GM19463 (cell line): ENCODE measurements at regions not wholly inside any gene's neighbourhood (a gene's known extent, or its start where the extent isn't known, plus 50 kb on each side); places are given as distances from the start of the nearest gene placed in this dataset.

Experiments used
- ATAC-seq: cut with Tn5 transposase; IDR thresholded peaks from one replicate; pipeline ENCODE4 v1.9.1; 2021; ENCODE audit warnings: mild to moderate bottlenecking, moderate library complexity; ENCODE audit not compliant: unreplicated experiment

DNA sequence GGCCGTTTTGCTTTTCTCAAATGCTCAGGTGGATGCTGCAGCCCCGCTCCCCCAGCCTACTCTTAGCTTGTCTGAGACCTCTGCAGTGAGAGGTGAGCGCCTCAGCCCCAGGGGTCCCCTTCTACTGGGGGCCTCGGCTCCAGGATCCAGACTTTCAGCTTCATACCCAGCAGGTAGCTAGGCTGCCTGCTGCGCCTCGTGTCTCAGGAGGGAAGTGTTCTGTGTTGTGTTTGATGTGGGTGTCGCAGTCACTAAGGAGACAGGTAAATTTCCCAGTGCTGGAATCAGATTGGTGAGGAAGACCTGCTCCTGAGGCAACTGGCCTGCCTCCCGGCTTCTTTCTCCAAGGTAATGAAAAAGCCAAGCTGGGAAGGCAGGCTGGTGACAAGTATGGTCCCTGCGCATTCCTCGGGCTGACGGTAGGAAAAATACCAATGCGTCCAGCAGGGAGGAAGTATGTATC, 604.0 kb upstream of the SALL1 start:
- no peak for ATAC-seq

DNA sequence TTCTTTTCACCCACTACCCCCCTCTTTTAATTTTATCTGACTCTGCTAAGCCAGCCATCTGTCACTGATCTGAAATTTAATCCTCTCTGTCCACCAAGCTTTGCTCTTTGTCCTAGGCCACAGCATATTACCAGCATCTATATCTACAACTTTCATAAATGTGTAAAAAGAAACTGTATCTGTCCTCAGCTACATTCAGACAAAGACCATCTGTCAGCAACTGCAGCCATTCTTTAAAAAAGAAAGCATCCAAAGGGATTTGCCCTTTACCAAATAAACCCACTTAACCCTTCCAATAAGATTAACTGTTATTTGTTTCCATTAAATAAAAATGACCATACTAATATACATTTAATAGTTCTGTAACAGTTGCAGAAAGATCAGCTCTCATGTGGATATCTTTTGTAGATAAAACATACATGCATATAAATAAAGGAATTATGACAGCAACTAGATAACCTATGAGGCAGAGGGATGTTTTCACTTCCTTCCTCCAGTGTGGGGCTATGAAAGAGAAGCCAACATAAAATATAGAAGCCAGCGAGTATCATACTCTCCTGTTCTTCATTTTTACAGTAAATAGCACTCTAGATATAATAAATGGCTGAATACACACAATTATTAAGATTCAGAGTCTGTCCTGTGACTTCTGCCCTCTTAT, 602.5 kb upstream of the SALL1 start:
- ATAC-seq, result no peak

DNA sequence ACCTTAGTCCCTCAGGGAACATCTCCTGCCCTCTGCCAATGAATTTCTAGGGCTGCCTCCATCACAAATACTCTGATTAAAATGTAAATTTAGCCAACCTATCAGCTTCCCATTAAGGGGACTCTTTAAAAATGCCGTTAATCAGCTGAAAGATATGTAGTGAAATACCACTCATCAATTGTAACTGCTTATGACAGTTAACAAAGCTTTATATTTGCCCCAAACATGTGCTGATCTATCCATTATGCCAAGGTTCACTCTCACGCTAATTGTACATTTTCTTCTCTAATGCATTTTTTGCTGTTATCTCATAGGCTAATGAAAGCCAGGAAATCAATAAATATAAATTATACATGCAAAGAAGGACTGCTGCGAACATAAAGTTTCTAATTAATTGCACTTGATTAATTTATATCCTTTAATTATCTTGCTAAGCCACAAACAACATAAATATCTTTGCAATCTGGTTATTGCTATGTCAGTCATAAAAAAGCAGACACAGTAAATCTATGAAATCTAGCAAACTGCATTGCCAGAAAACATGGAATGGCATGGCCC, 601.4 kb upstream of the SALL1 start:
- ATAC-seq, result no peak

DNA sequence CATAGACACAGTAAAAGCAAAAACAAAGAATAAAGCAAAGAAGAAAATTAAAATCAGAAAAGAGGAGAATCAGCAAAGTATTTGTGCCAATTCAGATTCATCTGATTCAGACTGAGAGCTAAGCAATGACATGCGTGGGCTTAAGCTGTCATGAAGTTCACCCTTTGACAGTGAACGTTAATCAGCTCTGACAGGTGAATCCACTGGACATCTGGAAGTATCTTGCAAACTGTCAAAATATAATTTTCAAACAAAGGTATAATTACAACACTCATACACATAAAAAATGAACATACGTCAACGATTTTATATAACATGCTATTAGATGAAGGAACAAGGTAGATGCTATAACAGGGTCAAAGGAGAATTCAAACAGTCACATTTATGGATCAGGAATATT, 596.3 kb upstream of the SALL1 start:
- ATAC-seq, result no peak

DNA sequence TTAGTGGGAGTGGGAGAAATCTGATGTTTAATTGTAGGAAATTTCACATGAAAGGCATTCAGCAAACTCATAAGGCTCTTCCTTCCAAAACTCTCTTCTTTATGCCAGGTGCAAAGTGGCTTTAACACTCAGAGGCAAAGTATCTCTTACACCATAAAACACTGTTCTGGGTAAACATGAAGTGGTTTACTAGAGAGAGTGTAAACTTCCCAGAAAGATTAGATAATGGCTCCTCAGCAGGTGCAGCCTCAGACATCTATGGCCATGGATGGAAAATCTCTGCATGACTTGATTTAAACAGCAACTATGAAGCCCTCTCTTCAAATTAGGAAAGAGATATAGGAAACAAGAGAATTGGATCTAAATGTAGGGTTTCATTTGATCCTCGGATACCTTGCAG, 583.1 kb upstream of the SALL1 start:
- no peak for ATAC-seq

GRCh38 chr16:51733181-51733580, 582.1 kb upstream of the SALL1 start:
- ATAC-seq, result no peak

DNA sequence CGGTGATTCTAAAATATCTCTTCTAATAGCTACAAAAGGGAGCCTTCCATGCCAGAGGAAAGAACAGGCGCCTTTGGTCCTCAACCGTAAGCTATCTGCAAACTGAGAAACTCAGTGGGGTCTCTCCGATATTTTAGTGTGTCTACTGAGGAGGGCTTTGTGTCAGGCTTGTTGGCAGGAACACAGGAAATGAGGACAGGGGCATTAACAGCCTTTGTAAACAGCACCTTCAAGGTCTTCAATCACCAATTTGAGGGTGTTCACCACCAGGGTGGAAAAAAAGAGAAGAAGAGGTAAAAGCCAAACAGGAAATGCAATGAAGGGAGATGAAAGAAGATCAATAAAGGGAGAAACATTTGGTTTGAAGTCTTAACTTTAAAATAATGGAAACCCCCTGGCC, 580.1 kb upstream of the SALL1 start:
- ATAC-seq, result no peak

GRCh38 chr16:51723036-51723724, 572.1 kb upstream of the SALL1 start:
- no peak for ATAC-seq

DNA sequence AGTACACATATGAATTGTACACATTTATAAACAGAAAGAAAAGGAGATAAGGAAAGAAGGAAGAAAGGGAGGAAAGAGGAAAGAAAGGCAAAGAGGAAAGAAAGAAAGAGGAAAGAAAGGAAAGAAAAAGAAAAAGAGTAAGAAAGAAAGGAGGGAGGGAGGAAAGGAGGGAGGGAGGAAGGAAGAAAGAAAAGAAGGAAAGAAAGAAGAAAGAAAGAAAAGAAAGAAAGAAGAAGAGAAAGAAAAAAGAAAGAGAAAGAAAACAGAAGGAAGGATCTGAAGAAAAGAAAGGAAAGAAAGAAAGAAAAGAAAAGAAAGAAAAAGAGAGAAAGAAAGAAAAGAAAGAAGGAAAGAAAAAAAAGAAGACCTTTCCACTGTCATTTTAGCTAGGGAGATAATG, 571.4 kb upstream of the SALL1 start:
- ATAC-seq, result no peak

- no peak for ATAC-seq
Measured at GRCh38 chr16:51719376-51719775, 568.3 kb upstream of the SALL1 start.

DNA sequence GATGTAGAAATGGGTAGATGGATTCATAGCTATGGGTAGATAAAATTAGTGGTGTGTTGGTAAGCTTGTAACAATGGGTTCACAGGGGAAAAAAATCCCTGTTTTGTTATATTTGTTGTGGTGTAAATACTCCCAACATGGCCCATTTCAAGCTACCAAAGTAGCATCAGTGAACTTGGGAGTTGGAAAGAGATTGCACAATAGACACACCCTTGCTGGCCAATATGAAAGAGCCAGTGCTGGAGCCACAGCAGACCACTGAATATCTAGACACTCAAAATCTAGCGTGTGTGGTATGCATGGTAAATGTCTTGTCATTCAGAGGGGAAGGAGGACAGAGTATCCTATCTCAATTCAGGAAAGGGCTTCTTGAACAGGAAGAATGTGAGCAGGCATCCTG, 565.1 kb upstream of the SALL1 start:
- ATAC-seq, result no peak

- ATAC-seq, result no peak
Measured at GRCh38 chr16:51713502-51713901, 562.4 kb upstream of the SALL1 start.

DNA sequence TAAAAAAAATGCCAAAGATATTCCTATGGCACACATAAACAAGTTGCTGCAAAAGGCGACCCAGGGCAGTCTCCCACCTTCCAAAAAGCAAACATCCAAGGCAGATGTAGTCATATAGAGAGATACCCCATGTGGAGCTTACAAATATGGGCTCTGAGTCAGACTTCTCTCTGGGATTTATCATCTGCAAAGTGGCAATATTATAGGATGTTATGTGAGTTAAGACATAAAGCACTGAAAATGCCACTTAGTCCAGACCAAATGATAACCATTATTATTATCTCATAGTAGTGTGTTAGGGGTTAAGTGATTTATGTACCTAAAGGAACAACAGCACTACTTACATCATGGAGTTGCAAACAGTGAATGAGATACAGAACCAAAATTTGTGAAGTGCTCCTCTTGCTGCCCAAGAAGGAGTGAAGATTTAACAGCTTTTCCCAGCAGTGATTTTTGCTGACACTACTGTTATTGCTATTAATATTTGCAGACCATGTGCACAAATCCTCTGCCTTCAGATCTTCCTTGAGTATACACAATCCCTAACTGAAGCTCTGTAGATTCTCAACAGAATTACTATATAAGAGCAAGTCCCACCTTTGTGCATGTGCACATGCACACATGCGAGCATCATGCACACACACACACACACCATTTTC, 560.0 kb upstream of the SALL1 start:
- ATAC-seq, result no peak

GRCh38 chr16:51710186-51710585, 559.1 kb upstream of the SALL1 start:
- ATAC-seq, result no peak

- no peak for ATAC-seq
Measured at GRCh38 chr16:51708861-51709260, 557.8 kb upstream of the SALL1 start.

DNA sequence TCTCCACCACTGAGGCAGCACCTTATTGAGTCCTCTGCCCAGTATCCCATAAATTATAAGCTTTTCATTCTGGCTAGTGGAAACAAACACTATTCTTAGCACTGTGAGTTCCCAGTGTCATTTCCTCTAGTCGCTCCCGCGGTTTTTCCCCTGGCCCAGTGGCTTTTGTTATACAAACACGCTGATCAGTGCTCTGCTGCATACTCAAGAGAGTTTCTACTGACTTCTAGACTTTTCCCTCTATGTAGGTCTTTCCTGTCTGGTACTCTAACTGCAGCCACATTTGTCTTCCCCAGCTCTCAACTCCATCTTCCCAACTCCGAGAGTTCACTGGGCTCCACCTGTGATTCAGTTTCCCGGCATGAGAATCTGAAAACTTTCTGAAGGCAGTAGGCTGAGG, 556.6 kb upstream of the SALL1 start:
- ATAC-seq, result no peak

- ATAC-seq, result no peak
Measured at GRCh38 chr16:51705142-51705541, 554.1 kb upstream of the SALL1 start.

- no peak for ATAC-seq
Measured at GRCh38 chr16:51701025-51701424, 550.0 kb upstream of the SALL1 start.

DNA sequence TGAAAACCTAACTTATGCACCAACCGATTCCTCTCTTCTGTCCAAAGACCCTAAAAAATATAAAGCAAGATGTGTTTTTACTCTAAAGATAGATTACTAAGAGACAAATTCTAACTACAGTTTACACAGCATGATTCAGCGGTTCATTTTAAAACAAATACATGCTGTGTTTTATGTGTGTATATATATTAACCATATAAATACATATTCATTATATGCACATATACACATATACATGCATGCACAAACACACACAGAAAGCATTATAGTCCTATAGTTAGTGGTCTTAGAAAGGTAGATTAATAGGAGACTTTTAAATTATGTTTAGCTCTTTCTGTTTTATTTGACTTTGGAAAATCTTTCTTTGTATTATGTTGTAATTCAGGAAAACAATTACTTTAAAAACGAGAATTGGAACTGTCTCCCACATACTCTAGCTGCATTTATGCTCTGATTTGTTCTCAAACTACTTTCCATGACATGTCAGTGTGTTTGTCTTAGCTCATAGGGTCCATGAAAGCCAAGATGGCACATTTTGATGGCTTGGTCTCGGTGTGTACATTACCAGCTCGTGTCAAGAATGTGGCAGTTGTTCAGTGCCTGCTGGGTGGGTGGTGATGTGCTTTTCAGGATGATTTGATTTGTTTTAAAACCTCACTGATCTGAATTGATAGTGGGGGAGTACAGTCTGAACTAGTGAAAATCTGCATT, 548.8 kb upstream of the SALL1 start:
- ATAC-seq, result no peak

DNA sequence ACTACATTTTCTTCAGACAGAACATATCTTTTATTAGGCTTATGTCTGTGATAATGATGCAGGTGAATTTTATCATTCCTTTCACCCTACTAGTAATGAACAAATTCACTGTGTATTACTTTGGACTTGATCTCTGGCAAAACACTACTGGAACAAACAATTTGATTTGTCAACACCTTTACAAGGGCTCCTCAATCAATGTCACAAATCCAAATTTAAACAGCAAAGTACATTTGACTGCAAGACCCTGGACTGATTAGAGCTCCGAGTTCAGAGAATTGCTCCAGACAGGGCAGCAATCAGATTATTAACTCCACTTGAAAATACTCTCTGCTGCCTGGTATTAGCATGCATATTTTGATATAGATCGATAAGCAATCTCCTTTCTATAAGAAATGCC, 547.6 kb upstream of the SALL1 start:
- ATAC-seq, result no peak

GRCh38 chr16:51697454-51697853, 546.4 kb upstream of the SALL1 start:
- no peak for ATAC-seq
